HCT116 (cell line): ENCODE measurements at regions not wholly inside any gene's neighbourhood (a gene's known extent, or its start where the extent isn't known, plus 50 kb on each side); places are given as distances from the start of the nearest gene placed in this dataset.

Experiments used
- CTCF ChIP-seq, 3 experiments: fragments of 200-600 bp in 1 of 3; sonication (generic) in 1 of 3; IDR thresholded peaks in 2 of 3; conservative IDR thresholded peaks in 1 of 3; 2 replicates each; pipeline ENCODE4 v1.5.1; 2012 to 2017; ENCODE audit warnings: low read depth in 2 of 3, low read length in 2 of 3, antibody characterized with exemption in 1 of 3, borderline replicate concordance in 1 of 3, control low read depth in 1 of 3, mild to moderate bottlenecking in 1 of 3, mixed read lengths in 1 of 3, mixed run types in 1 of 3, moderate library complexity in 1 of 3; ENCODE audit not compliant: insufficient read depth in 1 of 3
- SP1 ChIP-seq: IDR thresholded peaks from 2 replicates; pipeline ENCODE4 v1.6.1; 2012; ENCODE audit warnings: low read depth
- SRF ChIP-seq: IDR thresholded peaks from 2 replicates; pipeline ENCODE4 v1.6.1; 2012; ENCODE audit warnings: low read depth

GRCh38 chr21:32211306-32211705 lies 67.5 kb downstream of the MIS18A start:
- no peak for TF ChIP-seq CTCF (IDR thresholded peaks at IDR 0.05 in 2 of 3, conservative IDR thresholded peaks at IDR 0.05 in 1 of 3; ENCODE audit: borderline replicate concordance in 1 of 3, insufficient read depth in 1 of 3, low read depth in 2 of 3, low read length in 2 of 3)
- TF ChIP-seq SRF: no peak
- no peak for TF ChIP-seq SP1
